Astrocyte (in vitro differentiated cells and primary cell): ENCODE measurements at regions not wholly inside any gene's neighbourhood (a gene's known extent, or its start where the extent isn't known, plus 50 kb on each side); places are given as distances from the start of the nearest gene placed in this dataset.

Source experiments
- DNase-seq: peaks from one replicate; pipeline ENCODE4 v3.0.0-alpha.2; 2010; ENCODE audit warnings: low read depth
- FAIRE-seq: peaks from 2 replicates; lab custom pipeline; 2011; peaks lifted over from hg19 to GRCh38; lab: Jason Lieb, UNC
- H2AFZ ChIP-seq: 2 replicates; pipeline ENCODE4 v1.6.0; 2012; ENCODE audit warnings: low read depth, low read length, inconsistent platforms
- H3K27ac ChIP-seq: 2 replicates; pipeline ENCODE4 v1.5.1; 2011; ENCODE audit warnings: low read depth, low read length, inconsistent platforms
- H3K27me3 ChIP-seq: 2 replicates; pipeline ENCODE4 v1.6.0; 2011; ENCODE audit warnings: low read length, inconsistent platforms; ENCODE audit not compliant: insufficient read depth
- H3K36me3 ChIP-seq: 2 replicates; pipeline ENCODE4 v1.5.1; 2011; ENCODE audit warnings: low read length, inconsistent platforms; ENCODE audit not compliant: insufficient read depth
- H3K4me1 ChIP-seq: 2 replicates; pipeline ENCODE4 v1.5.1; 2011; ENCODE audit warnings: low read length, inconsistent platforms; ENCODE audit not compliant: insufficient read depth
- H3K4me2 ChIP-seq: 2 replicates; pipeline ENCODE4 v1.6.0; 2012; ENCODE audit warnings: low read length, inconsistent platforms
- H3K4me3 ChIP-seq: 2 replicates; pipeline ENCODE4 v1.5.1; 2011; ENCODE audit warnings: low read depth, mild to moderate bottlenecking, low read length, inconsistent platforms; ENCODE audit not compliant: insufficient read depth
- H3K79me2 ChIP-seq: 2 replicates; pipeline ENCODE4 v1.6.0; 2012; ENCODE audit warnings: mild to moderate bottlenecking, low read length, inconsistent platforms; ENCODE audit not compliant: insufficient read depth
- H3K9ac ChIP-seq: 2 replicates; pipeline ENCODE4 v1.6.0; 2012; ENCODE audit warnings: mild to moderate bottlenecking, low read length, inconsistent platforms
- H3K9me3 ChIP-seq: 2 replicates; pipeline ENCODE4 v1.5.1; 2012; ENCODE audit warnings: low read depth, mild to moderate bottlenecking, low read length, inconsistent platforms; ENCODE audit not compliant: insufficient read depth
- H4K20me1 ChIP-seq: 2 replicates; pipeline ENCODE4 v1.6.0; 2012; ENCODE audit warnings: low read length, inconsistent platforms; ENCODE audit not compliant: insufficient read depth
- H3K27ac Mint-ChIP-seq: one replicate; pipeline ENCODE4 v1.8.0; 2021; ENCODE audit warnings: mild to moderate bottlenecking, mixed read lengths; ENCODE audit not compliant: unreplicated experiment
- H3K27me3 Mint-ChIP-seq: one replicate; pipeline ENCODE4 v1.8.0; 2021; ENCODE audit warnings: low read depth, mixed read lengths; ENCODE audit not compliant: unreplicated experiment
- H3K36me3 Mint-ChIP-seq: one replicate; pipeline ENCODE4 v1.8.0; 2021; ENCODE audit warnings: low read depth, mixed read lengths; ENCODE audit not compliant: unreplicated experiment
- H3K4me1 Mint-ChIP-seq: one replicate; pipeline ENCODE4 v1.8.0; 2021; ENCODE audit warnings: low read depth, mixed read lengths; ENCODE audit not compliant: unreplicated experiment
- H3K4me3 Mint-ChIP-seq: one replicate; pipeline ENCODE4 v1.8.0; 2021; ENCODE audit warnings: mild to moderate bottlenecking, moderate library complexity, mixed read lengths; ENCODE audit not compliant: unreplicated experiment
- H3K9me3 Mint-ChIP-seq: one replicate; pipeline ENCODE4 v1.8.0; 2021; ENCODE audit warnings: mild to moderate bottlenecking, mixed read lengths; ENCODE audit not compliant: unreplicated experiment
- CTCF ChIP-seq: IDR thresholded peaks from 2 replicates; pipeline ENCODE4 v1.5.1; 2011; ENCODE audit warnings: low read depth, mild to moderate bottlenecking, inconsistent platforms, low read length, moderate library complexity; ENCODE audit not compliant: insufficient read depth
- EZH2 ChIP-seq: IDR thresholded peaks from 2 replicates; pipeline ENCODE4 v1.6.1; 2012; ENCODE audit warnings: mild to moderate bottlenecking, low read length, inconsistent platforms; ENCODE audit not compliant: insufficient read depth

DNA sequence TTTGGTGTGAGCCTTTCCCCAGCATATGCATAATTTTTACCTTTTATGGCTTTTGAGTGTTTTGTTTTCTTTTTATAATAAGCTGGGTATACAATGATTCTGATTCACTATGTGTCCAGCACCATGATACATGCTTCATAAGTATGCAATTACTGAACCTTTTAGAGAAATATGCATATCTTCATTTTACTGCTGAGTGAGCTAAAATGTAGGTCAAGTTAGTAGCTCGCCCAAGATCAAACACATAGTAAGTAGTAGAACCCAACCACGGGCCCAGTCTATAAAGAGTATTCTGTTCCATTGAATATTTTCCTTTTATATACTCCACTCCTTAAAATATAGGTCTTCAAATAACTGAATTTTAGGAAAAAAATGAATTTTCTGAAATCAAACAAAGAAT lies 362.4 kb upstream of the HTR2C start:
- Histone ChIP-seq H3K27me3 (no peaks in the 10 kb centered on the region), H3K4me2 (no peak overlapping the region), H3K36me3 (no peaks in the 10 kb centered on the region), H3K27ac (no peak overlapping the region), H3K9ac (no peak overlapping the region), H3K4me1 (no peaks in the 10 kb centered on the region), H2AFZ (no peak overlapping the region), H3K79me2 (no peaks in the 10 kb centered on the region), H3K9me3 (no peaks in the 10 kb centered on the region), H3K4me3 (no peak overlapping the region), H4K20me1 (no peaks in the 10 kb centered on the region)
- Mint-ChIP-seq H3K27ac (no peak overlapping the region), H3K36me3 (no peaks in the 10 kb centered on the region), H3K4me1 (no peaks in the 10 kb centered on the region), H3K9me3 (no peaks in the 10 kb centered on the region), H3K4me3 (no peak overlapping the region), H3K27me3 (no peaks in the 10 kb centered on the region)
- FAIRE-seq = no peak
- TF ChIP-seq EZH2 (no peak), CTCF (no peak)
- no peak for DNase-seq

- Mint-ChIP-seq H3K4me3 (no peak overlapping the region), H3K9me3 (no peaks in the 10 kb centered on the region), H3K4me1 (no peaks in the 10 kb centered on the region), H3K27ac (no peak overlapping the region), H3K36me3 (no peaks in the 10 kb centered on the region), H3K27me3 (no peaks in the 10 kb centered on the region)
- Histone ChIP-seq H2AFZ (no peak overlapping the region), H3K27ac (no peak overlapping the region), H3K9me3 (no peaks in the 10 kb centered on the region), H3K9ac (no peak overlapping the region), H3K4me3 (no peak overlapping the region), H4K20me1 (no peaks in the 10 kb centered on the region), H3K4me2 (no peak overlapping the region), H3K4me1 (no peaks in the 10 kb centered on the region), H3K79me2 (no peaks in the 10 kb centered on the region), H3K27me3 (no peaks in the 10 kb centered on the region), H3K36me3 (no peaks in the 10 kb centered on the region)
- FAIRE-seq (no peak), DNase-seq (no peak)
- no peak for TF ChIP-seq EZH2
- TF ChIP-seq CTCF = no peak
Observed at GRCh38 chrX:114210879-114211278, 373.0 kb upstream of the HTR2C start.

GRCh38 chrX:114201622-114202021 lies 382.3 kb upstream of the HTR2C start:
- H3K27me3 Mint-ChIP-seq = no peaks in the 10 kb centered on the region
- no peak overlapping the region for H3K4me3 Mint-ChIP-seq
- FAIRE-seq = no peak
- Histone ChIP-seq H3K9ac (no peak overlapping the region), H3K4me2 (no peak overlapping the region), H3K4me3 (no peak overlapping the region), H2AFZ (no peak overlapping the region), H4K20me1 (no peaks in the 10 kb centered on the region), H3K9me3 (no peaks in the 10 kb centered on the region), H3K27me3 (no peaks in the 10 kb centered on the region), H3K79me2 (no peaks in the 10 kb centered on the region), H3K4me1 (no peaks in the 10 kb centered on the region), H3K27ac (no peak overlapping the region), H3K36me3 (no peaks in the 10 kb centered on the region)
- no peaks in the 10 kb centered on the region for H3K4me1 Mint-ChIP-seq
- peaks cover 3% of the 10 kb centered on the region for H3K9me3 Mint-ChIP-seq
- H3K36me3 Mint-ChIP-seq = no peaks in the 10 kb centered on the region
- TF ChIP-seq CTCF = no peak
- TF ChIP-seq EZH2 = no peak
- no peak overlapping the region for H3K27ac Mint-ChIP-seq
- DNase-seq = no peak
